Fibroblast of peridontal ligament (primary cell): ENCODE measurements at regions not wholly inside any gene's neighbourhood (a gene's known extent, or its start where the extent isn't known, plus 50 kb on each side); places are given as distances from the start of the nearest gene placed in this dataset.
"Not testable (repeated sequence)": the region's sequence is repeated elsewhere in the genome, so short reads cannot be mapped to it uniquely, and the experiment has no call there.

Experiments used
- DNase-seq: peaks from one replicate; pipeline ENCODE4 v3.0.0-alpha.2; 2010; ENCODE audit errors: extremely low read depth

GRCh38 chrX:26597981-26598380 is 382.0 kb downstream of the MAGEB5 start:
- DNase-seq: no peak

GRCh38 chrX:26590849-26591248 is 374.9 kb downstream of the MAGEB5 start:
- no peak for DNase-seq

GRCh38 chrX:26586570-26586969 is 370.6 kb downstream of the MAGEB5 start:
- no peak for DNase-seq

GRCh38 chrX:26581091-26581490 is 365.1 kb downstream of the MAGEB5 start:
- no peak for DNase-seq

GRCh38 chrX:26580021-26580420 is 364.1 kb downstream of the MAGEB5 start:
- no peak for DNase-seq

- DNase-seq: no peak
These were observed 358.3 kb downstream of the MAGEB5 start for GRCh38 chrX:26574234-26574633.

- no peak for DNase-seq
These were observed 346.2 kb downstream of the MAGEB5 start for GRCh38 chrX:26562156-26562555.

GRCh38 chrX:26559855-26560254 is 343.9 kb downstream of the MAGEB5 start:
- no peak for DNase-seq

GRCh38 chrX:26558719-26559386 is 342.9 kb downstream of the MAGEB5 start:
- DNase-seq: no peak

GRCh38 chrX:26557691-26558321 is 341.8 kb downstream of the MAGEB5 start:
- no peak for DNase-seq

- not testable (repeated sequence) for DNase-seq
These were observed 309.8 kb downstream of the MAGEB5 start for GRCh38 chrX:26525768-26526167.

- no peak for DNase-seq
These were observed 306.5 kb downstream of the MAGEB5 start for GRCh38 chrX:26522501-26522900.

GRCh38 chrX:26511589-26512363 is 295.8 kb downstream of the MAGEB5 start:
- DNase-seq: no peak

- DNase-seq: no peak
These were observed 255.0 kb downstream of the MAGEB5 start for GRCh38 chrX:26470941-26471340.

GRCh38 chrX:26466387-26466786 is 250.4 kb downstream of the MAGEB5 start:
- DNase-seq: no peak

- DNase-seq: no peak
These were observed 229.3 kb downstream of the MAGEB5 start for GRCh38 chrX:26445288-26445687.

- DNase-seq: not testable (repeated sequence)
These were observed 228.4 kb downstream of the MAGEB5 start for GRCh38 chrX:26444417-26444816.

GRCh38 chrX:26442340-26442739 is 226.4 kb downstream of the MAGEB5 start:
- DNase-seq: no peak

GRCh38 chrX:26414534-26414933 is 198.6 kb downstream of the MAGEB5 start:
- no peak for DNase-seq

- no peak for DNase-seq
These were observed 195.1 kb downstream of the MAGEB5 start for GRCh38 chrX:26411045-26411444.

- DNase-seq: no peak
These were observed 193.7 kb downstream of the MAGEB5 start for GRCh38 chrX:26409636-26410035.

- no peak for DNase-seq
These were observed 171.9 kb downstream of the MAGEB5 start for GRCh38 chrX:26387906-26388305.
